HG03342 (cell line): ENCODE measurements at regions not wholly inside any gene's neighbourhood (a gene's known extent, or its start where the extent isn't known, plus 50 kb on each side); places are given as distances from the start of the nearest gene placed in this dataset.
A peak's percentile ranks its signal among the peaks of the same experiment; 100 is the strongest.

Experiments used
- ATAC-seq: cut with Tn5 transposase; IDR thresholded peaks from one replicate; pipeline ENCODE4 v1.9.1; 2021; ENCODE audit warnings: mild to moderate bottlenecking, moderate library complexity; ENCODE audit not compliant: unreplicated experiment

DNA sequence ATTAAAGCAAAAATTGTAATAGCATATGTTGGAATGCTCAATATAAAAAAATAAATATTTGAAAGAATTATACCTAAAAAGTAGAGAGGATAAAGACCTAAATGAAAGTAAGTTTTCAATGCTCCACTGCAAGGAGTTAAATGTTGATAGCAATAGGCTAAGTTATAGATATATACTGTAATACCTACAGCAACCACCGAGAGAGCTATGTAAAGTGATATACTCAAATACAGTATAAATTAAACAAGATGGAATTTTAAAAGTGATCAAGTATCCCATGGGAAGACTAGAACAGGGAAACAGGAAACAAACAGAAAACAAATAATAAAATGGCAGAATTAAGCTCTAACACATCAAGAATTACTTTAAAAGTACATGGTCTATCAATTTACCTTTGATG, 73.9 kb downstream of the CASP3 start:
- ATAC-seq = no peak

DNA sequence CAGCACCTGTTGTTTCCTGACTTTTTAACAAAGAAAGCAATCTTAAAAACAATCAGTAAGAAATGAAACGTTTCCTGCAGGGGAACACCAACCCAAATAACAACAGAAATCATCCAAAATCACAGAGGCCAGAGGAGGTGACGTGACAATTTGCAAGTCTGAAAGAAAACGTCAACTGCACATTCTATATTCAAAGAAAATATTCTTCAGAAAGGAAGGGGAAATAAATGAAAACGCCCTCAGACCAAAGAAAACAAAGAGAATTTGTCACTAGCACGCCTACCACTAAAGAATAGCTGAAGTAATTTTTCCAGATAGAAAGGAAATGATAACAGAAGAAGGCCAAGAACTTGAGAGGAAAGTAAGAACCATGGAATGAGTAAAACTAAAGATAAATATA, 74.4 kb downstream of the CASP3 start:
- ATAC-seq = no peak

- no peak for ATAC-seq
Observed at GRCh38 chr4:184573701-184574100, 75.5 kb downstream of the CASP3 start.

DNA sequence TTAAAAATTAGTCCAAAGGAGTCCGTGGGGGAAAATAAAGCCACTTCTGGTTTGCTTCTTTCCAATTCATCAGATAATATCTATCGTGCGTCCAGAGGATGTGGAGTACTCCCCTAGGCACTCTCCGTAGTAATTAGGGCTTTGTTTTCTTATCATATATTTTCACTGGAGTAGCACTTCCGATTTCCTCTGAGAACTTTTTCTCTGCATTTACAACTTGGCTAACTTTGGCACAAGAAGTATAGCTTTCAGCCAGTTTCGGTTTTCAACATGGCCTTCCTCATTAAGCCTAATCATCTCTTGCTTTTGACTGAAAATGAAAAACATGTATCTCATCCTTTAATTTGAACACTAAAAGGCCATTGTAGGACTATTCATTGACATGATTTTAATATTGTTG, 80.5 kb downstream of the CASP3 start:
- ATAC-seq = no peak

DNA sequence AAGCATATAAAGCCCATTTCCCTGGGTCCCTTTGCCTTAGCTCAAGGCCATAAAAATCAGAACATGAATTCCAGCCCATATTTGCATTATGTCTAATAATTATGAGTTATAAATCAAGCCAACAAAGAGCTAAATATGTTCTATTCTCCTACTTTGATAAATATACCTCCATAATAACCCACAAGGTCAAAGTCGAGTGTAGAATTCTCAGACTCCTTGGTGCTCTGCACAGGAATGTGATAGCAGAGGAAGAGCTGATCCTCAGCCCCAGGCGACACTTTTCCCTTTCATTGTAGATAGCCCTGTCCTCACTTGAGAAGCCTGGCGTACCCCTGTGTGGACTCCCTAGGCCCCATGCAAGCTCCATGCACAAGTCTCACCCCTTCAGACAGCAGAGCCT, 85.6 kb downstream of the CASP3 start:
- no peak for ATAC-seq

- no peak for ATAC-seq
Observed at GRCh38 chr4:184558996-184559395, 84.6 kb upstream of the IRF2 start.

DNA sequence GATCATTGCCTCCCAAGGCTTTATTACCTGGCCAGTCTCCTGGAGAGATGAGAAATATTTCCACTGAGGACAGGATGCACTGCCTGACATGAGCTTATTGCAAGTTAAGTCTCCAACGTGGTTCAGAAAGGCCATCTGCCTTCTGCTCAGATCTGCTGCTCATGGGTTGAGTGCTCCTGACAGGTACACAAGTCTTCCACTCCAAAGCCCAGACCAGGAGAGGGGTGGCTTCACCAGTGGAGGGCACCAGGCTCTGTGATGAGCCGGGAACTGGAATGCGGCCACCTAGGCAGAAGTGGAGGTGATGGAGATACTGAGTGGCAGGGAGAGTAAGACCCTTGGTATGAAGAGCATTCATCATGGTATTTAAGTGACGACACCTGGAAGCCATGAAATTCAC, 79.5 kb upstream of the IRF2 start:
- ATAC-seq = no peak

DNA sequence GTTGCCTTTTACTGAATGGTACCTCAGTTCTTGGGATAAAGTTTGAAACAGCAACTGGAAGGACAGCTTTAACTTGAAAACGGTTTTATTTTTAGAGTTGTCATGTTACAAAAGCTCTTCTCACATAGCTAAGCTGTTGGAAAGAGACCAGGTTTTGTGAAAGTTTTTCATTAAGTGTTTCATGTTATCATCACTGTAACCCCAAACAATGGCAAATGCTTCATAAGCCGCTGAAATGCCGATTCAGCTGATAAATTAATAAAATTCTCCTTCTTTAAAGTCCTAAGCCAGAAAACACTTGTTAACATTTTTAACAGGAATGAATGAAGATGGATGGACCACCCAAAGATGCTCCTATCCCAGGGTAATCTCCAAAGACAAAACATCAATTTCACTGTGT, 76.1 kb upstream of the IRF2 start:
- no peak for ATAC-seq

- no peak for ATAC-seq
Observed at GRCh38 chr4:184548648-184549341, 74.4 kb upstream of the IRF2 start.

DNA sequence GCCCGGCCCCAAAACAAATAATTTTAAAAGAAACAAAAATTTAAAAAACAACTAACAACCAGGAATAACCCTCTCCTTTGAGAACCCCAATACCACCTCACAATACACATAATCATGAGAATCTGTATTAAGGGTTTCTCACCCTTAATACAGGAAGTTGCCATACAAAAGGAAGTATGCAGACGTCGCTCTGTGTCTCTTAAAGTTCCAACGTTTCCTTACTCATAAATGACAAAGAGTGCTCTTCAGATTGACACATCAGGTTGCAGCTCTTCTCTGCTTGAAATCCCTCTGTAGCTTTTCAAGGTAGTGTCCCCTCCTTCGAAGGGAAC, 73.9 kb upstream of the IRF2 start:
- no peak for ATAC-seq

GRCh38 chr4:184544788-184545409, 70.5 kb upstream of the IRF2 start:
- ATAC-seq = no peak

GRCh38 chr4:184541907-184542306, 67.6 kb upstream of the IRF2 start:
- ATAC-seq = no peak

GRCh38 chr4:184540307-184540706, 66.0 kb upstream of the IRF2 start:
- no peak for ATAC-seq

- peak; percentile 48 for ATAC-seq
Observed at GRCh38 chr4:184538023-184538599, 63.8 kb upstream of the IRF2 start.

- peak; percentile 61 for ATAC-seq
Observed at GRCh38 chr4:184537269-184538022, 63.1 kb upstream of the IRF2 start.

GRCh38 chr4:184536881-184537248, 62.5 kb upstream of the IRF2 start:
- no peak for ATAC-seq

DNA sequence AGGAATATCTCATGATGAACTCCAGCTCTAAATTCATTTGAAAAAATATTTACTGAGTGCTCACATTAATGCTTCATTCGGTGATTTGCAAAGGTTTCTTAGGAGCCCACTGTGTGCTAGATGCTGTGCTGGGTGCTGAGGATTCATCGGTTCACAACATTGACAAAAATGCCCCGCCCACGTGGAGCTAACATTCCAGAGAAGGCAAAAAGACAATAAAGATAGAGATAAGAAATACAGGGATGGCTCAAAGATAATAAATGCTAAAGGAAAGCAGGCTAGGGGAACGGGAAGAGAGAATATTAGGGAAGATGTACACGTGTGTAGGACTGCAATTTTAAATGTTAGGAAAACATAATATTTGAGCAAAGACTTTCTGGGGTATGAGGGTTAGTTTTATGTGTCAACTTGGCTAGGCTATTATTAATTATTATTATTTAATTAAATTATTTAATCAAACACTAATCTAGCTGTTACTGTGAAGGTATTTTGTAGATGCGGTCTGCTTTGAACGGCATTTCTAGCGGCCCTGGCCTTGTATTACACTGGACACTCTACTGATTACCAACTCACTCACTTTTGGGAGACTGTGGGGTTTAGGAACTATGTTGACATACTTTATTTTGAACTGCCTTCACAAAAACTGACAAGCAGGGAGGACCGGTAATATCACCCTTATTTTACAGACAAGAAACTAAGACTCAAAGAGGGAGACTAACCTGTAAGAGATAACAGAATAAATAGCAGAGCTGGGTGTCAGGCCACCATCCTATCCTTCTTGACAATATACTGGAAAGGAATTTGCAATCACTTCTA, 61.9 kb upstream of the IRF2 start:
- ATAC-seq = no peak

DNA sequence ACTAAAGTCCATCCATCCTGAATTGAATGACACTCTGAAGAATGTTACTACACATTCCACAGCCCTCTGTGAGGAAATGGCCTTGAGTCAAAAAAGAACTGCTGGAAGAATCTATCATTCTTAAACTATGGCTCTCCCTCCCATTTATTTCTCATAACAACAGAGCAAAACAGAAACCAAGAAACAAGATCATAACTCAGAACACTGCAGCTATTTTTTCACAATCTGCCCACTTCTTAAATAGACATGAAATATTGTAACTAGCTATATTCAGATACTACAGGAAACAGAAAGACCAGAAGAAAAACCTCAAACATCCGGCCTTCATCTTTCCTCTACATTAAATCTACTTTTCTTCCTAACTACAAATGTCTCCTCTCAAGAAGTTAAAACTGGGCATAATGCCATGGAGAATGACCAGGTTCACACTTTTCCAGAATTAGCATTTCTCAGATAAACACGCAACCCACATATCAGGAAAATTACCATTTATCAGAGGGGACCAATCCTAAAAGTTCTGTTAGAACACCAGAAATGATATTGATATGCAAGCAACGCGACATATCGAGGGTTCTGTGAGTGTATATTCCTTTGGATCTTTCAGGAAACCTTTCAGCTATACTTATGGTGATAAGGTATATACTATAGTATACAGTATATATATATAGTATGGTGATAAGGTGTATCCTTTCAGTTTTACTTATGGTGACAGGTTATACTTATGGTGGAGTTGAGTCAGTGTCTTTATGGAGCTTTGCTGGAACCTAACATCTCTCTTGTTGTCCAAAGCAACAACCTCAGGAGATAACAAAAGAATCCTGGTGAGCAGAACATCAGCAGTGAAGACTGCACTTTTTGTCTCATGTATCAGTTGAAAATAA, 60.4 kb upstream of the IRF2 start:
- peak; percentile 59 for ATAC-seq

GRCh38 chr4:184533908-184534307, 59.6 kb upstream of the IRF2 start:
- no peak for ATAC-seq

DNA sequence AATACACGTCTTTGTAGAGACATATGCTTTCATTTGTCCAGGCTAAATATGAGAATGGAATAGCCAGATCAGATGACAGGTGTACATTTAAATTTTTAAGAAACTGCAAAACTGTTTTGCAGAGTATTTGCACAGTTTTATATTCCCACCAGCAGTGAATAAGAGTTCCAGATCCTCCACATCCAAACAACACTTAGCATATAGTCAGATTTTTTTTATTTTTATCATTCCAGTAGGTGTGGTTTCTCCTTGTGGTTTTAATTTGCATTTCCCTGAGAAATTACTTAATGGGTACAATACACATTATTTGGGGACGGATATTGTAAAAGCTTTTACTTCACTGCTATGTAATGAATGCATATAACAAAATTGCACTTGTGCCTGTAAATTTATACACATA, 56.7 kb upstream of the IRF2 start:
- ATAC-seq = no peak
